Suppressor macrophage (primary cell): ENCODE measurements at regions not wholly inside any gene's neighbourhood (a gene's known extent, or its start where the extent isn't known, plus 50 kb on each side); places are given as distances from the start of the nearest gene placed in this dataset.
"Not testable (repeated sequence)": the region's sequence is repeated elsewhere in the genome, so short reads cannot be mapped to it uniquely, and the experiment has no call there.

ENCODE experiments used
- DNase-seq, 4 experiments: peaks; one replicate each; pipeline ENCODE4 v3.0.0-alpha.2; 2020 to 2022

DNA sequence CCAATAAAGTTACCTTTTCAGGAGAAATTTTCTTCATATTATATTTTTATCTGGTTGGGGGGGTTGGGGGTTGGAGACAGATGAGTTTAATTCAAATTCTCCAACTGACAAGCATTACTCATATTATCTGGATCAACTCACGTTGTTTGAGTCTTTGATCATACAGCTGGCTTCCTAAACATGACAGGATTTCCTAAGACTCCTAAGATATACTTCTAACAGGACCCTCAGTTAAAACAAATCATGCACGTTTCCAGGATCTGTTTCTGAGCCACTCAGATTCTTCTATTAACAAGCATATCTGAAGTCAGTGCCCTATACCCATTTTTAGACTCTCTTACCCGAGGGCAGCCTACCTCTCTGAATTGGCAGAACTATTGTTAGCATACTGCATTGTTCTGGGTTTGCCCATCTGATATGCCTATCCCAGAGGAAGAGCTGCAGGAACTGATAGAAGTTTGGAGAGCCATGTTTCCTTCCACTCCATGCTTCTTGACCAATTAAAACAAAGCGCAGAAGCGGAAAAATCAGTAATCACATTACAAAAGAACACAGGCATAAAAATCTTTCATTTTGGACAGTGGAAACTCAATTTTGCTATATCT, 653.9 kb downstream of the LTN1 start:
- DNase-seq, result no peak

DNA sequence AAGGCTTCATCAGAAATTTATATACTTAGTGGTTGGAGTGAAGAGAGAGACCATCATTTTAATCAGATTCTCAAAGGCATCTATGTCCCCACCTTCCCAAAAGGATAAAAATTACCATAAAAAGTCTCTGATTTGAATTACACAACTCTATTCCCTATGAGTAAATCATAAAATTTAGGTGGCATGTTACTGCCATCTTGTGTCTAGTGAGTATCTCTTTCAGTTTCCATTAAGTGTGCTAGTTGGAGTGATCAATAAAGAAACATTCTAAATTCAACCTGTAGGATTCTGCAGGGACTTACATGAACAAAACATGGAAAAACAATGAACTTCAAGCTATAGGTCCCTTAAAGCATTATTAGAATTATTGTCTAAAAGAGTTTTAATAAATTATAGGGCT, 655.4 kb downstream of the LTN1 start:
- DNase-seq, result peak in 3 of 4 experiments; percentile 13 to 58 (median 46)

DNA sequence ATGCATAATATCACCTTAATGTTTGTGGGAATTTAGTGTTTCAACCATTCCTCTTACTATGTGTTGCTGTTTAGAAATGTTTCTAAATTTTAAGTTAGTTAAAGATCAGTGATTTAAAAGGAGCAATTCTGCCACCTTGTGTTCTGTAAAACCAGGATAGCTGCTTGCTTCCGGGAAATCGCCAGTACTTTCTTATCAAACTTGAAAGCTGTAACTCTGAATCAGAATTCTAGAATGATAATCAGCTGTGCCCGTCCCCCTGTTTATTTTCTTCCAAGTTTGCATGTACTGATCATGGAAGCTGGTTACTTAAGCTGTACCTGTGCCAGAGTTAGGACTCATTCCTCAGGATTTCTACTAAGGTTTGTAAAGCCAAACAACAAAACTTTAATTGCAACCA, 656.4 kb downstream of the LTN1 start:
- DNase-seq, result peak; percentile 11 to 62 (median 42)

DNA sequence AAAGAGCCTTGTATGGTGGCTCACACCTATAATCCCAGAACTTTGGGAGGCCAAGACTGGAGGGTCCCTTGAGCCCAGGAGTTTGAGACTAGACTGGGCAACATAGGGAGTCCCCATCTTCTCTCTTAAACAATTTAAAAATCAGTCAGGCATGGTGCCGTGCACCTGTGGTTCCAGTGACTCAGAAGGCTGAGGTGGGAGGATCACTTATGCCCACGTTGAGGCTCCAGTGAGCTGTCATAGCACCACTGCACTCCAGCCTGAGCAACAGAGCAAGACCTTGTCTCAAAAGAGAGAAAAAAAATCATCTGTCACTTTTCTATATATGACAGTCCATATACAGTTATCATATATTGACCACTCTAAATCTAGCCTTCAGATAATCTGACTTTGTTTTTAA, 658.3 kb downstream of the LTN1 start:
- DNase-seq, result no peak

DNA sequence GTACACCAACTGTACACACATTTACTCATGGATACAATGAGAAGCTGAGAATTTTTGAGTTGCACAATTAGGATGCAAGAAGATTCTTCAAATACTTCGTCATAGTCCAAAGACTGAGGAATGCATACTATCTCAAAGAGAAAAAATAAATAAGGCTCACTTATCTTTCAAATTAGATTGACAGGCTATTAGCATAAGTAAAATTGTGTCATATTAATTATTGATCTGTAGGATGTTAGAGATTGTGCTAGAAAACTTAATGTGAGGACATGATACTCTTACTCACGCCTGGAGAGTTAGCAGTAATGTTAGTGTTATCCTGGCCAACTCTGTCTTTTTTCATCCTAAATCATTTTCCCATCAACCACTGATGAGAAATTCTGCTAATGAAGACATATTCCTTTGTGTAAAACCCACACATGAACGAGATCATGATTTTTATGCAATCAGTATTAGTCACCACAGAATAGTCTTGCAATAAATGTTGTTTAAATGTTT, 659.0 kb downstream of the LTN1 start:
- peak in 2 of 4 experiments; percentile 30 to 41 for DNase-seq

DNA sequence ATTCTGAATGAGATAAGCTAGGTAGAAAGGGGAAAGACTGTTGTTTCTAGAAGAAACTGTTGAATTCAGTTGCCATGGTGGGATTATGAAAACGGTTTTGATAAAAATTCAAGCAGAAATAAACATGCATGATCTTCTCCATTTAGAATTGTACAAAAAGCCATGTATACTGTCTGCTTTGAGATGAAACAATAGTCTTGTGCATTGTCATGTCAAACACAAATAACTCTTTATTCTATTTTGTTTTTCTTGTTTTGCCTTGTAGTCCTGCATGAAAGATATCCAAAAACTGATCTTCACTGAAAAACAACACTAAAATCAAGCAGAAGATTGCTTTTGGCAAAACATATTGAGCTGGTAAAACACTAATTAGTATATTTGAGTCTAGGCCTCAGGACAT, 659.9 kb downstream of the LTN1 start:
- DNase-seq, result no peak

DNA sequence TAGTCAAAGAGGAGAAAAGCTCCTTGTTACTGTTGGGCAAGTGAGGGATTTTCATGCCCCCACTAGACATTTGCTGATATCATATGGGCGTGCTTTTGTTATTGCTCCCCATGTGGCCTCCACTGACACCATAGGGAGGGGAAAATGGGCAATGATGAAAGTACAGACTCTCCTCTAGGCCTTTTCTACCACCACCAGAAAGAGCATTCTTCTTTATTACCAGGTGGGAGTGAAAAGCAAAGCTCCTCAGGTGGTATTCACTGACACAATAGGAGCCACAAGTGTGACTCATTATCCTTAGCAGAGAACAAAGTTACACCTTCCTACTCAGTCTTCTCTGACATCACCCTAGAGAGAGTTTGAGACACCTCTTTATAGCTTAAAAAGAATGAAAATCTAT, 667.1 kb downstream of the LTN1 start:
- no peak for DNase-seq

DNA sequence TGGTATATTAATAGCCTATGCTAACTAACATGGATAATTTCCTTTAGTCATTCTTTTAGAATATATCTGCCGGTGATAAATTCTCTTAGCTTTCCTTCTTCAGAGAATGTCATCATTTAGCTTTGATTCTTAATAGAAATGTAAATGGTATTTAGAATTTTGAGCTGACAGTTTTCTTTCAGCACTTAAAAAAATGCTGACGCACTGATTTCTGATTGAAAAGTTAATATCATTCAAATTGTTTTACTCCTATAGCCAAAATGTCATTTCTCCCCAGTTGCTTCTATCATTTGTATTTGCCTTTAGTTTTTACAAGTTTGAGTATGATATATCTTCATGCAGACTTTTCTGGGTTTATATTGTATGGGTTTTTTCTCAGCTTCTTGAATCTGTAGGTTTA, 668.0 kb downstream of the LTN1 start:
- no peak for DNase-seq

DNA sequence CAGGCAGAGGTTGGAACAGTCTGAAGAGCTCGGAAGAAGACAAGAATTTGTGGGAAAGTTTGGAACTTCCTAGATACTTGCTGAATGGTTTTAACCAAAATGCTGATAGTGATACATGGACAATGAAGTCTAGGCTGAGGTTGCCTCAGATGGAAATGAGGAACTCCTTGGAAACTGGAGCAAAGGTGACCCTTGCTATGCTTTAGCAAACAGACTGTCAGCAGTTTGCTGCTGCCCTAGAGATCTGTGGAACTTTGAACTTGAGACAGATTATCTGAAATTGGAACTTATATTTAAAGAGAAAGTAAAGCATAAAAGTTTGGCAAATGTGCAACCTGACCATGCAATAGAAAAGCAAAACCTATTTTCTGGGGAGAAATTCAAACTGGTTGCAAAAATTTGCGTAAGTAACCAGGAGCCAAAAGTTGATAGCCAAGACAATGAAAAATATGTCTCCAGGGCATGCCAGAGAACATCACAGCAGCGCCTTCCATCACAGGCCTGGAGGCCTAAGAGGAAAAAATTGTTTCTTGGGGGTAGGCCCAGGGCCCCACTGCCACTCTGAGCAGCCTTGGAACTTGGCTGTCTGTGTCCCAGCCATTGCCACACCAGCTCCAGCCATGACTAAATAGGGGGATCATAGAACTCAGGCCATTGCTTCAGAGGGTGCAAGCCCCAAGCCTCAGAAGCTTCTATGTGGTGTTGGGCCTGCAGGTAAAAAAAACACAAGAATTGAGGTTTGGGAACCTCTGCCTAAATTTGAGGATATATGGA, 675.3 kb downstream of the LTN1 start:
- peak; percentile 5 to 43 (median 34) for DNase-seq

DNA sequence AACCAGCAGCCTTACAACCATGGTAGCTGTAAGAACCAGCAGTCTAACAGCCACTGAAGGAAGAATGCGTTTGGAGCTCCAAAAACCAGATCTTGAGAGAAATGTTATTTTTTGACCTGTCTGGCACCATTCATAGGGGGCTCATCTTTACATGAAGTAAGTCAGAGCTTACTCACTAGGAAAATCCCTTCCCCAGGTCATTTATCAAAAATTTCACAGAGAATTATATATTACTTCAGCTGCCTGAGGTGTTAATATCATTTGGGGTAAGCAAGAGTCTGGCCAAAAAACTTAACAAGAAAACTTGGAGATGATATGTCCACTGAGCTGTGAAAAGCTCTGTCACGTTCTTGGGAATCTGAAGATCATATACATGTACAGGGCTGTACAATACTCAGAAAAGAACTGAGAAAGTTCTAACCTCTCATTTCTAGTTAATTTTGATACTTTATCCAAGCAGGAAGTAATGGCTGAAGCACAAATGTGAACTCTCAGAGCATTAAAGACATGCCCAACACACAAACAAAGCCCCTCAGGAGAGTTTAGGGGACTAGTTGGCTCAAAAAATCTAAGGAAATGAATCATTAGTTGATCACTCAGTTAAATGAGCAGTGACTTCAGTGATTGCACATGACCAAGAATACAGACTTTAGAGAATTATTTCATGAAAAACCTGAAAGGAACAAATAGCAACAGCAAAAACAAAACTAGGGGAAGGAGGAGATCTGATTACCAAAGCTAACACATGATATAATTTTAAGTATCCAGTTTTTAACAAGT, 681.1 kb downstream of the LTN1 start:
- DNase-seq, result no peak

DNA sequence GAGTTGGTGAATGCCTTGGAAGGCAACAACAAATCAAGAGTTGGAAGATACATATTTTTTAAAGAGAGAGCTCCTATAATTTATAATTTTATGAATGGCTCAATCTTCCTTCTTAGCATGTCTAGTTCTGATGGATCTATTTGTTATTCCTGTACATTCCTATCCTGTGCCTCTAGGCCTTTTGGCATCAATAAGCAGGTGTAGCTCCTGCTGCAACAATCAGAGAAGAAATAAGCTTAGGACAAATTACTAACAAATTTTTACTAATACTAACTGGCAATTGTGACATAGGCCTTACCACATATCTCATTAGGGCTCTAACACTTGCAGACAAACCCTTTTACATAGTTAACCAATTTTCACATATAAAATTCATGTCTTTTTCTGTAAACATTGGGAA, 682.0 kb downstream of the LTN1 start:
- no peak for DNase-seq

DNA sequence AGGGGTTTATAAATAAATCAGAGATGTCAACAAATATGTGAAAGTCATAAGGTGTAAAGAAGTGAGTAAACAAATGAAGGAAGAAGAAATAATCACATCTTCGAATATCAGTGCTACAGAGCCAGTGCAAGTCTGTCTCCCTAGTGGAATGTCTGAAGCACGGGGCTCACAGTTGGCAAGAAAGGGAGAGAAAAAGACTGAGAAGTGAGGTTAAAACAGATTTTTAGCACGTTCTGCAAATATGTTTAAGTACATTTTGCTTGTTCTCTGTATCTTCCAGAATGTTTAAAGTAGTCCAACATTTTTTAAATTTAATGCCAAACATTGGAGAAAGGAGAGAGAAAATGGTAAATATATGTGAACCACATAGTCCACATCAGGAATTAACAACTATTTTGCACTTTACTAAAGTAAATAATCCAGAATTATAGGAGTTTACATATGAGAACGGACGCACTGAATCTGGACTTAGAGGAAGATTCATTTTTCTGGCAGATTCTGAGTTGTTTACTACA, 682.4 kb downstream of the LTN1 start:
- DNase-seq, result no peak

DNA sequence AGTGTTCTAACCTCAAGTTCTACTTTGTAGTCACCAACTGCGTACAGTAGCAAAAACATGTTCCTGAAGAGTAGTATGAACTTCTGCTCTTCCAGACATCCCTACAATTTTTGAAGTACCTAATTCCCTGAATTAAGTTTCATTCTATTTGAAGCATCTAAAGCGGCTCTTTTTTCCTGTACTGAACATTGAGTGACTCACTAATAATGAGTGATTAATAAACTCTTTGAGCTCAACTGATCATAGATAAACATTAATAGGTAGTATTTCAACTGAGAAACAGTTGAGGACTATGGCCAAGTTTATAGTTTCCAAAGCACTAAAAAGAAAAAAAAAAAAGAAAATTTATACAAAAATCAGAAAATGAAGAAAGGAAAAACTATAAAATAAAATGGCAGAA, 683.1 kb downstream of the LTN1 start:
- no peak for DNase-seq

DNA sequence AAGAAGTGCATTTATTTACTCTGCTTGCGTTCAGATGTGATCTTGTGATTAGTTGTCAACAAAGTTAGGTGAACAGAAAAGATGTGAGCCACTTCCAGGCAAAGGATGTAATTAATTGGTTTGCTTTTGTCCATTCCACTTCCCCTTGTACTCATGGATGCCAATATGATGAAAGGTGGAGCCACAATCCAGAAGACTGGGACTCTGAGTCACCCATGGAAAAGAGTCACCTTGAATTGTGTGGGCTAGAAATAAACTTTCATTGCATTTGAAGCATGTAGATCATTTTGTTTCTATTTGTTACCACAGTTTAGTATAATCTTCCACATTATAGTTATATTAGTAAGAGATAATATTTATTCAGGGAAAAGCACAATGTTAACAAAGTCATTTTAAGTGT, 684.2 kb downstream of the LTN1 start:
- no peak for DNase-seq

DNA sequence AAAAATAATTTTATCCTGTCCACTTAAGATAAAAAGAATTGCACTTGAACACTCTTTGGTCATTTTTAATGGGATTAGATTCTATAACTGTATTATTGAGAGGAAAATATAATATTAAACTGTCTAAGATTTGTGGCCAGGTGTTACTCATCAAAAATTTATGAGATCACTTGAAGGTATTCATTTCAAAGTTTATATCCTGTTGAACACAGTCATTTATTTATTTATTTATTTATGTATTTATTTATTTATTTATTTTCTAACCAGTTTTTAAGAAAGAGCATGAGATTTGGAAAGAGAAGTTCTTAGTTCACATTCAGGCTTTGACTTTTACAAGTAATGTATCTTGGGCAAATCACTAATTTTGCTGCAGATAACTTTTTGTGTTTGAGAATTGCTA, 692.7 kb downstream of the LTN1 start:
- DNase-seq, result no peak

DNA sequence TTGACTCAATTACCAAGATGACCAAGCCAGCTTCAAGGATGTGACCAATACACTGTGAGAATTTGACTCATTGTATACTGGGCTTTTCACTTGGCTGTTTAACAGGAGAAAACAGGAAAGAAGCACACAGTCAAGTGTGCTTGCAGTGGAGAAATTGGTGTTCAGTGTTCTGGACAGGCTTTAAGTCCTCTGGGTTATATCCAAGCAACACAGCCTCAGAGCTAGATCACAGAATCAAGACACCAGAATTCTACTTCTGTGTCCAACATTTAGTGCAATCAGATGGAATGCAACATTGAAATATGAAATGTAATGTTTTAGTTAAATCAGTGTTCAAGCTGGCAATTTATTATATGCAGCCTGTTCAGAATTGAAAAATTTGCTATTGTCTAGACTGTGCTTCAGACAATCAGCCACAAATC, 694.4 kb downstream of the LTN1 start:
- DNase-seq, result no peak

DNA sequence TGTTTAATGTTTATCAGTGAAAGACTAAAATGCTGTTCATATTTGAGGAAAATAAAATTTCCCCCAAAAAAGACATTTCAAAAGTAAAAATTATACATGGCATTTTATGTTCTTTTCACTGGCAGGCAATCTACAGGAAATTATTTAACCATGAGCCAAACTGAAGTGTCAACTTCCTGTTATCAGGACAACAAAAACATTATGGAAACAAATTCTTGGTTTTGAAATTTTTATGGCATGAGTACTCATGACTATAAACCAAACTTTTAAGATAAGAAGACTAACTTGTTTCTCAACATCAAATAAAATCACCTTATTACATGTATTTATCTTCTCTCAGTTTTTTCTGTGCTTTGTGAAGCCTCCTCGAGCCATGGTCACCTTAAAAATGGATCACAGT, 698.6 kb downstream of the LTN1 start:
- DNase-seq, result no peak

DNA sequence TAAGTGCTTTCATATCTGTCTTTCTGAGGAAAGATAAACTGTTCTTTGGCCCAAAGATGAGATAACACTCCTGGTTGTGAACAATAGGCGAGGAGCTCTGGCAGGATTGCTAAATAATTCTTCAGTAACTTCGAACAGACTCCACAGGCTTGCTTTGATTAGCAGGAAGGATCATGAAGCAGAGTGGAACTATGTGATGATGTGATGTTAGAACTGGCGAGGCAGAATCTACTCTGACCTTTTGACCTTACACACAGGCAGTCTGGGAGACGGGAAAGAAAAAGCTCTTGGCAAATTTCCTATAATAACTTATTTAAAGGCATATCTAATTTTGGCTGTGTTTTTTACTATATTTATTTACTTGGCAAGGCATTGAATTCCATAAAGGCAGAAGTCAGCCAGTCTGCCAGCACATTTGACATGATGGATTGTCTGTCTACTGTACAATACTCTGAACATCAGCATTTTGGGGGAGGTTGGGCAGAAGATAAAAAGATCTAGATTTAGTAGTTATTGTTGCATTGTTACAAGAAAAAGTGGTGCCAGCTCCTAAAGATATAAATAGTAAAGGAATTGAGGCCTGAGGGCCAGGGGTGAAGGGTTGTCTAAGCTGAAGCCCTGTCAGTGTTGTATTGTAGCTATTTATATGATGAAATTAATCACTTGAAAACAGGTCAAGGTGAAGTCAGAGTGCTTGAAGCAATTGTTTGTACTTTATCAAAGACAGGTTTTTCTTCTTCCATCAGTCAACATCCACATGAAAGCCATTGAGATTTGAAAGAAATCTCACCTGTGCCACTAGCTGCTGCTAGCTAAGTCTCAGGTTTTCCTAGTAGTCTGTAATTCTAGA, 708.8 kb downstream of the LTN1 start:
- no peak for DNase-seq

DNA sequence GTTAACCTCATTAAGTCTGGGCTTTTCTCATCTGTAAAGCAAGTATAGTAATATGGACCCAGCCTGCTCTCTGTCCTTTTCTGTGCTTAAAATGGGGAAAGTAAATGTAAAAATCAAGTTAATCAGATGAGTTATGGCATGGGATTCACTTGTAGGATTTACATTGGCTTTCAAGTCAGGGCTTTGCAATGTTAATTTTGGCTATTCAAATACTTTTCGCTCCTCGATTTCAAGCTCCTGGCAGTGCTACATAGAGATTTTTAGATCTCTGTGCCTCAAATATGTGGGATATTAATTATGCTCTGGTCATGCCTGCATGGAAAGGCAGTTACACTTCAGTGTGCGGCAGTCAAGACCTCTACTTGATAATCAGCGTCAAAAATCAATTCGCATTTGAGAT, 709.8 kb downstream of the LTN1 start:
- DNase-seq, result no peak

DNA sequence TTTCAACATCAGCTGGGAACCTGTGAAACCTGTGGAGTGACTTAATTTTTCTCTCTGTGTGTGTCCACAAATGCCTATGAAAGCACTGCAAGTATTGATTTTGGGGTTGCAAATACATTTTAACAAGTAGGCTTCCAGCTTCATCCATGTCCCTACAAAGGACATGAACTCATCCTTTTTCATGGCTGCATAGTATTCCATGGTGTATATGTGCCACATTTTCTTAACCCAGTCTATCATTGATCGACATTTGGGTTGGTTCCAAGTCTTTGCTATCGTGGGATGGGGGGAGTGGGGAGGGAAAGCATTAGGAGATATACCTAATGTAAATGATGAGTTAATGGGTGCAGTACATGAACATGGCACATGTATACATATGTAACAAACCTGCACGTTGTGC, 711.3 kb downstream of the LTN1 start:
- DNase-seq, result not testable (repeated sequence)

DNA sequence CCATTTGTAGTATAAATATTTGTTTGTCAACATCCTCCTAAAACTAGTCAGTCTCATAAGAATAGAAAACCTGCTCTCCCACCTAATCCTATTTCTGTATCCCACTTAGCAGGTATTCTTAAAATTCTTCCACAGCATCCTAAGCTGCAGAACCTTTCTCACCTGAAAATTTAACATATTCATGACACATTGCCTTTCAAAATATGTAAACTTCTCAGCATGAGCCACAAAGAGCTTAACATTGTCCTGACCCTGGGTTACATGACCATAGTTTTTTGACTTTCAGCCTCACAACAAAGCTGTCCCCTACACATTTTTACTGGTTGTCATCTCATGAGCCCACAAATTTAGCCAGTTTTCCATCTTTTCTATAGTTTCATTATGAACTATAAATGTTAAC, 712.1 kb downstream of the LTN1 start:
- DNase-seq, result no peak

DNA sequence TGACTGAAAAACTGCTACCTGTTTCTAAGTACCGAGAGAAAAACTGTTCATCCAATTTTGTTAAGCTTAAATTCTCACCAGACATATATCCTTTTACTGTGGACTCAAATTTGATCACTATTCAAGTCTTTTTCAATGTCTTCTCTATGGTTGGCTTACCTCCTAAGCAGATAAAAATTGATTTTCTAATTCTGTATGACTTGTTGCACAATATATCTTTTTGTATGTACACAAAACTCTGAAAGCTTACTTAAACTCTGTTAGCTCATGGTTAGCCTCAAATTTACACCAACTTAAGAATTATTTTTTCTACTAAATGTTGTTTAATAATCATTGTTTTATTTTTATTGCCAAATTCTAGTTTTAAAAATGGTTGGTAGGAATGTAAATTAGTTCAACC, 715.4 kb downstream of the LTN1 start:
- DNase-seq, result no peak
